ENCODE measurements at regions not wholly inside any gene's neighbourhood (a gene's known extent, or its start where the extent isn't known, plus 50 kb on each side); places are given as distances from the start of the nearest gene placed in this dataset.

- no peak overlapping the region for H3K4me2 ChIP-seq
- TF ChIP-seq CTCF (IDR thresholded peaks at IDR 0.05; ENCODE audit: poor library complexity) (no peak), EZH2 (IDR thresholded peaks at IDR 0.05; ENCODE audit: borderline replicate concordance) (no peak), EZH2phosphoT487 (IDR thresholded peaks at IDR 0.05; ENCODE audit: low read depth, severe bottlenecking, unreplicated experiment) (no peak)
- H3K36me3 ChIP-seq (replicated peaks; ENCODE audit: insufficient read depth, low read depth) = no peaks in the 10 kb centered on the region
- no peaks in the 10 kb centered on the region for H3K4me1 ChIP-seq (ENCODE audit: insufficient read depth)
- H2AFZ ChIP-seq = no peak overlapping the region
- 64% methylated on average over 4 of the region's 4 CpGs for WGBS (ENCODE audit: low lambda C conversion rate, missing lambda C conversion rate)
- no peaks in the 10 kb centered on the region for H3K27me3 ChIP-seq
- H3K9me2 ChIP-seq (replicated peaks; ENCODE audit: insufficient read depth) = no peaks in the 10 kb centered on the region
- no peaks in the 10 kb centered on the region for H4K20me1 ChIP-seq (ENCODE audit: insufficient read depth, poor library complexity, severe bottlenecking)
- no peaks in the 10 kb centered on the region for H3K79me2 ChIP-seq
- no peaks in the 10 kb centered on the region for H3K9me3 ChIP-seq (ENCODE audit: low read depth)
- H3K4me3 ChIP-seq = no peak overlapping the region
- H3K27ac ChIP-seq = no peak overlapping the region
- DNase-seq (ENCODE audit: low spot score) = no peak
Measured at GRCh38 chr4:176921256-176921655, 128.5 kb upstream of the VEGFC start.

GRCh38 chr4:176924238-176924637, 131.5 kb upstream of the VEGFC start:
- Histone ChIP-seq H2AFZ (no peak overlapping the region), H3K27me3 (no peaks in the 10 kb centered on the region), H3K4me3 (no peak overlapping the region), H3K9me3 (ENCODE audit: low read depth) (no peaks in the 10 kb centered on the region), H3K36me3 (replicated peaks; ENCODE audit: insufficient read depth, low read depth) (no peaks in the 10 kb centered on the region), H3K9me2 (replicated peaks; ENCODE audit: insufficient read depth) (no peaks in the 10 kb centered on the region), H3K27ac (no peak overlapping the region), H3K79me2 (no peaks in the 10 kb centered on the region), H3K4me1 (ENCODE audit: insufficient read depth) (no peaks in the 10 kb centered on the region), H4K20me1 (ENCODE audit: insufficient read depth, poor library complexity, severe bottlenecking) (no peaks in the 10 kb centered on the region), H3K4me2 (no peak overlapping the region)
- TF ChIP-seq CTCF (IDR thresholded peaks at IDR 0.05; ENCODE audit: poor library complexity) = no peak
- no peak for TF ChIP-seq EZH2 (IDR thresholded peaks at IDR 0.05; ENCODE audit: borderline replicate concordance)
- no peak for TF ChIP-seq EZH2phosphoT487 (IDR thresholded peaks at IDR 0.05; ENCODE audit: low read depth, severe bottlenecking, unreplicated experiment)
- 98% methylated on average over 4 of the region's 4 CpGs for WGBS (ENCODE audit: low lambda C conversion rate, missing lambda C conversion rate)
- no peak for DNase-seq (ENCODE audit: low spot score)

GRCh38 chr4:176925962-176926361, 133.2 kb upstream of the VEGFC start:
- DNase-seq (ENCODE audit: low spot score) = no peak

More at GRCh38 chr4:176925962-176926361, 133.2 kb upstream of the VEGFC start:
- Histone ChIP-seq H2AFZ (no peak overlapping the region), H3K27me3 (no peaks in the 10 kb centered on the region), H3K79me2 (no peaks in the 10 kb centered on the region), H3K4me3 (no peak overlapping the region), H4K20me1 (ENCODE audit: insufficient read depth, poor library complexity, severe bottlenecking) (no peaks in the 10 kb centered on the region), H3K27ac (no peak overlapping the region), H3K9me3 (ENCODE audit: low read depth) (no peaks in the 10 kb centered on the region), H3K4me1 (ENCODE audit: insufficient read depth) (no peaks in the 10 kb centered on the region), H3K36me3 (replicated peaks; ENCODE audit: insufficient read depth, low read depth) (no peaks in the 10 kb centered on the region), H3K9me2 (replicated peaks; ENCODE audit: insufficient read depth) (no peaks in the 10 kb centered on the region), H3K4me2 (no peak overlapping the region)
- TF ChIP-seq EZH2 (IDR thresholded peaks at IDR 0.05; ENCODE audit: borderline replicate concordance) (no peak), EZH2phosphoT487 (IDR thresholded peaks at IDR 0.05; ENCODE audit: low read depth, severe bottlenecking, unreplicated experiment) (no peak), CTCF (IDR thresholded peaks at IDR 0.05; ENCODE audit: poor library complexity) (no peak)
- WGBS (ENCODE audit: low lambda C conversion rate, missing lambda C conversion rate) = 66% methylated on average over 2 of the region's 2 CpGs

Measured in hepatocyte (in vitro differentiated cells).